A549 (cell line): ENCODE measurements at regions not wholly inside any gene's neighbourhood (a gene's known extent, or its start where the extent isn't known, plus 50 kb on each side); places are given as distances from the start of the nearest gene placed in this dataset.

Experiments used
- ATAC-seq, 2 experiments: fragments of 200-7000 bp in 1 of 2; fragments of >200 bp in 1 of 2; cut with Nextera tagmentation in 1 of 2; cut with Tn5 transposase in 1 of 2; 3 replicates each; pipeline versions ENCODE4 v1.8.0 to v1.9.1; 2018 to 2020; ENCODE audit warnings: mild to moderate bottlenecking in 1 of 2, moderate library complexity in 1 of 2
- CTCF ChIA-PET: fragments of 300-600 bp; sonication (Branson Sonifier 250); formaldehyde crosslinking; extraction: SDS; loops from one replicate; lab custom pipeline; 2021; ENCODE audit warnings: antibody characterized with exemption, inconsistent platforms; lab: Yijun Ruan, JAX
- POLR2A ChIA-PET: fragments of 350-600 bp; formaldehyde crosslinking; extraction: SDS; loops from one replicate; lab custom pipeline; 2021; ENCODE audit warnings: antibody characterized with exemption, inconsistent platforms; lab: Yijun Ruan, JAX
- DNase-seq, 2 experiments: peaks; one replicate each; pipeline versions ENCODE4 v3.0.0 to v3.0.0-alpha.2; 2011 to 2016; ENCODE audit warnings: low read depth in 1 of 2, low spot score in 1 of 2
- FAIRE-seq: peaks from 2 replicates; lab custom pipeline; 2011; peaks lifted over from hg19 to GRCh38; lab: Jason Lieb, UNC
- H3K27ac ChIP-seq, 2 experiments: fragments of >200 bp; sonication (Bioruptor Twin); formaldehyde crosslinking; 3 replicates each; pipeline ENCODE4 v1.5.1; 2016 to 2017
- H3K4me1 ChIP-seq: fragments of >200 bp; sonication (Bioruptor Twin); formaldehyde crosslinking; 3 replicates; pipeline ENCODE4 v1.6.1; 2016
- H3K4me2 ChIP-seq: fragments of >200 bp; sonication (Bioruptor Twin); formaldehyde crosslinking; 3 replicates; pipeline ENCODE4 v1.6.1; 2016
- H3K4me3 ChIP-seq: fragments of >200 bp; sonication (Bioruptor Twin); formaldehyde crosslinking; 3 replicates; pipeline ENCODE4 v1.5.1; 2016
- H3K9me3 ChIP-seq: fragments of >200 bp; sonication (Bioruptor Twin); formaldehyde crosslinking; 3 replicates; pipeline ENCODE4 v1.6.1; 2016
- BCL3 ChIP-seq: fragments of >200 bp; sonication (Bioruptor Twin); formaldehyde crosslinking; IDR thresholded peaks from 3 replicates; pipeline ENCODE4 v1.6.1; 2016
- EHF ChIP-seq: fragments of 250-450 bp; sonication (Bioruptor Pico); IDR thresholded peaks from 2 replicates; pipeline ENCODE4 v1.5.0; 2020; ENCODE audit warnings: mild to moderate bottlenecking
- ELK1 ChIP-seq: fragments of 150-350 bp; IDR thresholded peaks from 2 replicates; pipeline ENCODE4 v1.6.1; 2014; ENCODE audit warnings: low read depth, mild to moderate bottlenecking, low read length
- EP300 ChIP-seq, 2 experiments: fragments of >200 bp; sonication (Bioruptor Twin); formaldehyde crosslinking; IDR thresholded peaks; 2 replicates in 1 of 2; 3 replicates in 1 of 2; pipeline ENCODE4 v1.6.1; 2016 to 2017
- FOSB ChIP-seq: fragments of 250-450 bp; sonication (Bioruptor Pico); IDR thresholded peaks from 2 replicates; pipeline ENCODE4 v1.5.0; 2020; ENCODE audit warnings: mild to moderate bottlenecking, moderate library complexity
- GATA3 ChIP-seq: IDR thresholded peaks from 2 replicates; pipeline ENCODE4 v1.6.1; 2012; ENCODE audit warnings: borderline replicate concordance
- HES2 ChIP-seq: fragments of >200 bp; sonication (Bioruptor Twin); formaldehyde crosslinking; IDR thresholded peaks from 2 replicates; pipeline ENCODE4 v1.6.1; 2016
- HOXA7 ChIP-seq: fragments of 250-450 bp; sonication (Bioruptor Pico); IDR thresholded peaks from 2 replicates; pipeline ENCODE4 v1.5.0; 2020; ENCODE audit warnings: mild to moderate bottlenecking, moderate library complexity
- JUNB ChIP-seq: fragments of >200 bp; sonication (Bioruptor Twin); formaldehyde crosslinking; IDR thresholded peaks from 2 replicates; pipeline ENCODE4 v1.6.1; 2016
- MAZ ChIP-seq: fragments of 150-350 bp; IDR thresholded peaks from 2 replicates; pipeline ENCODE4 v1.6.1; 2014; ENCODE audit warnings: antibody characterized with exemption, low read depth, low read length, borderline replicate concordance
- NFE2L2 ChIP-seq: fragments of 150-350 bp; conservative IDR thresholded peaks from 2 replicates; pipeline ENCODE4 v1.6.1; 2014; ENCODE audit warnings: low read length
- RAD21 ChIP-seq, 2 experiments: fragments of >200 bp in 1 of 2; sonication (Bioruptor Twin) in 1 of 2; formaldehyde crosslinking in 1 of 2; IDR thresholded peaks in 1 of 2; conservative IDR thresholded peaks in 1 of 2; 2 replicates in 1 of 2; 3 replicates in 1 of 2; pipeline ENCODE4 v1.6.1; 2012 to 2018; ENCODE audit warnings: inconsistent platforms in 1 of 2
- RCOR1 ChIP-seq: fragments of 150-350 bp; IDR thresholded peaks from 2 replicates; pipeline ENCODE4 v1.6.1; 2014; ENCODE audit warnings: antibody characterized with exemption, low read length, low read depth
- REST ChIP-seq: fragments of 200-600 bp; sonication (generic); IDR thresholded peaks from 2 replicates; pipeline ENCODE4 v1.6.1; 2016; ENCODE audit warnings: antibody characterized with exemption, mild to moderate bottlenecking, moderate library complexity
- SMC3 ChIP-seq: fragments of >200 bp; sonication (Bioruptor Twin); formaldehyde crosslinking; IDR thresholded peaks from 3 replicates; pipeline ENCODE4 v1.6.1; 2018; ENCODE audit warnings: inconsistent platforms
- ZFP36 ChIP-seq: fragments of 450-650 bp; IDR thresholded peaks from 2 replicates; pipeline ENCODE4 v1.6.1; 2014; ENCODE audit warnings: borderline replicate concordance; ENCODE audit not compliant: partially characterized antibody
- ZSCAN20 ChIP-seq: fragments of 250-450 bp; sonication (Bioruptor Pico); IDR thresholded peaks from 2 replicates; pipeline ENCODE4 v1.8.0; 2022; ENCODE audit warnings: mild to moderate bottlenecking, moderate library complexity
- WGBS: methylation state at CpG from one replicate; pipeline ENCODE4 v1.1.6; 2017; ENCODE audit errors: missing lambda C conversion rate; 5-methylcytosine and 5-hydroxymethylcytosine counted together

GRCh38 chr4:99753931-99754330 lies 62.7 kb upstream of the DAPP1 start:
- 22% methylated on average over 2 of the region's 2 CpGs for WGBS
- TF ChIP-seq HES2 (no peak), BCL3 (no peak), MAZ (no peak), SMC3 (no peak), RCOR1 (no peak)
- DNase-seq (no peak), FAIRE-seq (no peak), ATAC-seq (no peak)
- POLR2A ChIA-PET = interaction anchor here (0.6 kb wide), 1 partner anchor 43 kb away, joined by 4 read pairs; no protein-coding TSS in a partner anchor
- Histone ChIP-seq H3K4me3 (no peak overlapping the region), H3K4me2 (no peak overlapping the region), H3K27ac (no peak overlapping the region), H3K4me1 (no peaks in the 10 kb centered on the region), H3K9me3 (no peaks in the 10 kb centered on the region)
- CTCF ChIA-PET = interaction anchor here (0.9 kb wide), 1 partner anchor 54 kb away, joined by 3 read pairs; no protein-coding TSS in a partner anchor

DNA sequence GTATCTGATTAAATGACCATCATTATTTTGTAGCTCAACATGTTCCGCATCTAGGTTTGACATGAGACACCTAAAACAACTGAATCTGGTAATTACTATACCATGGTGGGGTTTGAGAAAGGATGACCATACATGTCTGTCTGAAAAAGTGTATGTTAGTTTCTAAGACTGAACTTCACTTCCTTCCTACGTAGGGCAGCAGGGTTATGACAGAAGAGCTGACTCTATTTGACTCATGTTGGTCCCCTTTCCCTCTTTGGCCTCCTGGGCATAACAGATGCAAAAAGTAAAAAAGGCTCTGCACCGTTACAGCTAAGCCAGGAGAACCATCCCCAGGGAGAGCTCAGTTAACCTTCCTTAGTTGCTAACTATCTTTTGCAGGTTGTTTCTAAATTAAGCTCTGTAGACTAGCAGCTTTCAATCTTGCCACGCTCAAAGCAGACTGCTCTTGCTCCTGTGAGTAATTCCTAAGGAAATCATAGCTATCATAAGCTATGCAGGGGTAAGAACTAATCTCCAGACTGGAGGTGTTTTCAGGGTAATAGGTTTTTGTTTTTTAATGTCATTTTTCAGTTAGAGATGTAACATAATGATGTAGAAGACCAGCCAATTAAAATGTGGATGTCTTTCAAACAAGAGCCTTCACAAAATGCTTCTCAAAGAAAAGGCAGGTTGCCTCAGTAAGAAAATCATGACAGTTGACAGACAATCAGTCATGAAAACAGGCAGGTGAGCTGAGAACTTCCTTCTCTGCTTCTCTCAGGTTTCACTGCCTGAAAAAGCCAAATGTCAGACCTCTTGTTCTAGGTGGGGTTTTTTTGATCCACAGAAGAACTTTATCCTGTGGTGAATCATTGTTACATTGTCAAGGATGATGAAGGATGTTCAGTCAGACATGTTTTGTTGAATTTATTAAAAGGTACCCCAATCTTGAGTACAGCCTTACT lies 66.9 kb upstream of the DAPP1 start:
- 52% methylated on average over 4 of the region's 4 CpGs for WGBS
- DNase-seq = no peak
- H3K9me3 ChIP-seq = no peaks in the 10 kb centered on the region
- no peak for TF ChIP-seq FOSB
- TF ChIP-seq GATA3 = no peak
- no peak for TF ChIP-seq HOXA7 (CRISPR knock-in tag)
- TF ChIP-seq REST = no peak
- no peak for TF ChIP-seq MAZ
- TF ChIP-seq EHF = no peak
- TF ChIP-seq ELK1 = no peak
- TF ChIP-seq NFE2L2 = no peak
- TF ChIP-seq ZFP36 = no peak
- no peak for TF ChIP-seq JUNB
- TF ChIP-seq EP300 (IDR thresholded peaks at IDR 0.05) = no peak
- TF ChIP-seq ZSCAN20 (CRISPR knock-in tag) = no peak
- TF ChIP-seq, all 56 proteins: peak for 0
- no peak overlapping the region for H3K4me2 ChIP-seq
- H3K4me1 ChIP-seq = no peaks in the 10 kb centered on the region
- ChIA-PET POLR2A (no interaction called here), CTCF (interaction anchor here (0.9 kb wide), 1 partner anchor 12 kb away, joined by 3 read pairs; no protein-coding TSS in a partner anchor)
- no peak for FAIRE-seq
- H3K4me3 ChIP-seq = no peak overlapping the region
- H3K27ac ChIP-seq = no peak overlapping the region
- ATAC-seq = no peak

GRCh38 chr4:99746443-99746842 lies 70.2 kb upstream of the DAPP1 start:
- ATAC-seq (no peak), FAIRE-seq (no peak), DNase-seq (no peak)
- Histone ChIP-seq H3K9me3 (no peaks in the 10 kb centered on the region), H3K4me2 (no peak overlapping the region), H3K4me1 (no peaks in the 10 kb centered on the region), H3K27ac (no peak overlapping the region), H3K4me3 (no peak overlapping the region)
- POLR2A ChIA-PET = no interaction called here
- no peak for TF ChIP-seq RAD21 (conservative IDR thresholded peaks at IDR 0.05 in 1 of 2, IDR thresholded peaks at IDR 0.05 in 1 of 2)
- 0% methylated on average over 1 of the region's 1 CpG for WGBS
- CTCF ChIA-PET = no interaction called here
